ENCODE measurements at regions not wholly inside any gene's neighbourhood (a gene's known extent, or its start where the extent isn't known, plus 50 kb on each side); places are given as distances from the start of the nearest gene placed in this dataset.

- no peak for DNase-seq (ENCODE audit: low read depth in 2 of 2, low spot score in 1 of 2)
Measured at GRCh38 chr1:234661317-234661928, 51.4 kb upstream of the IRF2BP2 start.

- DNase-seq (ENCODE audit: low read depth in 2 of 2, low spot score in 1 of 2), result no peak
Measured at GRCh38 chr1:234660536-234661316, 50.7 kb upstream of the IRF2BP2 start.

Data from stimulated activated CD8-positive, alpha-beta memory T cell treated with anti-CD3 and anti-CD28 coated beads, Interleukin-4, amount 100 ng/mL, for 4 hours (primary cell).